ENCODE measurements at regions not wholly inside any gene's neighbourhood (a gene's known extent, or its start where the extent isn't known, plus 50 kb on each side); places are given as distances from the start of the nearest gene placed in this dataset.
A peak's percentile ranks its signal among the peaks of the same experiment; 100 is the strongest.
"Not testable (repeated sequence)": the region's sequence is repeated elsewhere in the genome, so short reads cannot be mapped to it uniquely, and the experiment has no call there.

- DNase-seq (ENCODE audit: extremely low read depth in 1 of 2, low read depth in 1 of 2): not testable (repeated sequence)
Measured at GRCh38 chr3:75311306-75311705, 352.8 kb upstream of the FRG2C start.

GRCh38 chr3:75312469-75312868 lies 351.7 kb upstream of the FRG2C start:
- DNase-seq (ENCODE audit: extremely low read depth in 1 of 2, low read depth in 1 of 2): not testable (repeated sequence)

GRCh38 chr3:75319776-75320175 lies 344.4 kb upstream of the FRG2C start:
- DNase-seq (ENCODE audit: extremely low read depth in 1 of 2, low read depth in 1 of 2): not testable (repeated sequence)

- DNase-seq (ENCODE audit: extremely low read depth in 1 of 2, low read depth in 1 of 2): no peak
Measured at GRCh38 chr3:75320369-75320768, 343.8 kb upstream of the FRG2C start.

- DNase-seq (ENCODE audit: extremely low read depth in 1 of 2, low read depth in 1 of 2): no peak
Measured at GRCh38 chr3:75321060-75321459, 343.1 kb upstream of the FRG2C start.

- not testable (repeated sequence) for DNase-seq (ENCODE audit: extremely low read depth in 1 of 2, low read depth in 1 of 2)
Measured at GRCh38 chr3:75323936-75324335, 340.2 kb upstream of the FRG2C start.

- no peak for DNase-seq (ENCODE audit: extremely low read depth in 1 of 2, low read depth in 1 of 2)
Measured at GRCh38 chr3:75325716-75326115, 338.4 kb upstream of the FRG2C start.

- no peak for DNase-seq (ENCODE audit: extremely low read depth in 1 of 2, low read depth in 1 of 2)
Measured at GRCh38 chr3:75327453-75327852, 336.7 kb upstream of the FRG2C start.

- no peak for DNase-seq (ENCODE audit: extremely low read depth in 1 of 2, low read depth in 1 of 2)
Measured at GRCh38 chr3:75329476-75330097, 334.5 kb upstream of the FRG2C start.

GRCh38 chr3:75330446-75330845 lies 333.7 kb upstream of the FRG2C start:
- not testable (repeated sequence) for DNase-seq (ENCODE audit: extremely low read depth in 1 of 2, low read depth in 1 of 2)

- DNase-seq (ENCODE audit: extremely low read depth in 1 of 2, low read depth in 1 of 2): not testable (repeated sequence)
Measured at GRCh38 chr3:75332090-75332489, 332.0 kb upstream of the FRG2C start.

- no peak for DNase-seq (ENCODE audit: extremely low read depth in 1 of 2, low read depth in 1 of 2)
Measured at GRCh38 chr3:75332794-75333193, 331.3 kb upstream of the FRG2C start.

GRCh38 chr3:75334299-75334698 lies 329.8 kb upstream of the FRG2C start:
- no peak for DNase-seq (ENCODE audit: extremely low read depth in 1 of 2, low read depth in 1 of 2)

GRCh38 chr3:75337226-75337900 lies 326.8 kb upstream of the FRG2C start:
- DNase-seq (ENCODE audit: extremely low read depth in 1 of 2, low read depth in 1 of 2): no peak

GRCh38 chr3:75338342-75338741 lies 325.8 kb upstream of the FRG2C start:
- DNase-seq (ENCODE audit: extremely low read depth in 1 of 2, low read depth in 1 of 2): no peak

GRCh38 chr3:75341324-75342067 lies 322.6 kb upstream of the FRG2C start:
- DNase-seq (ENCODE audit: extremely low read depth in 1 of 2, low read depth in 1 of 2): no peak

- DNase-seq (ENCODE audit: extremely low read depth in 1 of 2, low read depth in 1 of 2): no peak
Measured at GRCh38 chr3:75342425-75342824, 321.7 kb upstream of the FRG2C start.

- DNase-seq (ENCODE audit: extremely low read depth in 1 of 2, low read depth in 1 of 2): not testable (repeated sequence)
Measured at GRCh38 chr3:75350536-75350935, 313.6 kb upstream of the FRG2C start.

- peak; percentile 33 to 35 for DNase-seq (ENCODE audit: extremely low read depth in 1 of 2, low read depth in 1 of 2)
Measured at GRCh38 chr3:75362086-75362784, 301.9 kb upstream of the FRG2C start.

- DNase-seq (ENCODE audit: extremely low read depth in 1 of 2, low read depth in 1 of 2): not testable (repeated sequence)
Measured at GRCh38 chr3:75372964-75373363, 291.2 kb upstream of the FRG2C start.

GRCh38 chr3:75379840-75380239 lies 284.3 kb upstream of the FRG2C start:
- DNase-seq (ENCODE audit: extremely low read depth in 1 of 2, low read depth in 1 of 2): not testable (repeated sequence)

Measured in stimulated activated CD8-positive, alpha-beta memory T cell treated with anti-CD3 and anti-CD28 coated beads, Interleukin-7, amount 100 ng/mL, for 48 hours (primary cell).